Fibroblast of lung (primary cell): ENCODE measurements at regions not wholly inside any gene's neighbourhood (a gene's known extent, or its start where the extent isn't known, plus 50 kb on each side); places are given as distances from the start of the nearest gene placed in this dataset.

ENCODE experiments used
- DNase-seq, 2 donors: peaks; one replicate each; pipeline versions ENCODE4 v3.0.0 to v3.0.0-alpha.2; 2010; ENCODE audit warnings: low read depth in 2 of 2
- H2AFZ ChIP-seq: 2 replicates; pipeline ENCODE4 v1.5.1; 2012; ENCODE audit warnings: low read length, control low read depth, inconsistent platforms
- H3K27ac ChIP-seq: 2 replicates; pipeline ENCODE4 v1.5.1; 2011; ENCODE audit warnings: low read length, control low read depth; ENCODE audit not compliant: insufficient read depth
- H3K27me3 ChIP-seq: 2 replicates; pipeline ENCODE4 v1.5.1; 2011; ENCODE audit warnings: mild to moderate bottlenecking, low read length; ENCODE audit not compliant: control insufficient read depth, insufficient read depth
- H3K36me3 ChIP-seq: 2 replicates; pipeline ENCODE4 v1.5.1; 2011; ENCODE audit warnings: low read length; ENCODE audit not compliant: control insufficient read depth, insufficient read depth
- H3K4me1 ChIP-seq: 2 replicates; pipeline ENCODE4 v1.5.1; 2011; ENCODE audit warnings: low read length; ENCODE audit not compliant: control insufficient read depth, insufficient read depth; ENCODE audit errors: extremely low read depth
- H3K4me2 ChIP-seq: 2 replicates; pipeline ENCODE4 v1.5.1; 2011; ENCODE audit warnings: low read length, control low read depth; ENCODE audit not compliant: insufficient read depth; ENCODE audit errors: extremely low read depth
- H3K4me3 ChIP-seq, 4 experiments: fragments of 200-600 bp in 1 of 4; sonication (generic) in 1 of 4; replicated peaks in 1 of 4; 2 replicates each; pipeline ENCODE4 v1.5.1; 2011 to 2016; ENCODE audit warnings: low read length in 4 of 4, low read depth in 3 of 4, mild to moderate bottlenecking in 3 of 4, control low read depth in 2 of 4, inconsistent platforms in 1 of 4, mixed read lengths in 1 of 4; ENCODE audit not compliant: insufficient read depth in 1 of 4; ENCODE audit errors: control extremely low read depth in 1 of 4
- H3K79me2 ChIP-seq: 2 replicates; pipeline ENCODE4 v1.5.1; 2012; ENCODE audit warnings: mild to moderate bottlenecking, low read length, inconsistent platforms; ENCODE audit not compliant: control insufficient read depth, insufficient read depth
- H3K9ac ChIP-seq: 2 replicates; pipeline ENCODE4 v1.5.1; 2011; ENCODE audit warnings: mild to moderate bottlenecking, low read length, control low read depth; ENCODE audit not compliant: insufficient read depth
- H3K9me3 ChIP-seq: 2 replicates; pipeline ENCODE4 v1.5.1; 2012; ENCODE audit warnings: low read depth, low read length; ENCODE audit not compliant: control insufficient read depth, insufficient read depth
- H4K20me1 ChIP-seq: 2 replicates; pipeline ENCODE4 v1.5.1; 2011; ENCODE audit warnings: low read length; ENCODE audit not compliant: control insufficient read depth, insufficient read depth; ENCODE audit errors: extremely low read depth
- CTCF ChIP-seq, 2 donors: IDR thresholded peaks in 1 of 2; conservative IDR thresholded peaks in 1 of 2; 1 replicate in 1 of 2; 2 replicates in 1 of 2; pipeline ENCODE4 v1.5.1; 2011 to 2012; ENCODE audit warnings: low read length in 2 of 2, control low read depth in 1 of 2, inconsistent platforms in 1 of 2, low read depth in 1 of 2, mild to moderate bottlenecking in 1 of 2
- EZH2 ChIP-seq: IDR thresholded peaks from 2 replicates; pipeline ENCODE4 v1.5.1; 2012; ENCODE audit warnings: low read length, control low read depth, mild to moderate bottlenecking; ENCODE audit errors: missing control alignments

GRCh38 chr2:4962419-4962818 lies 729.8 kb upstream of the SOX11 start:
- H3K4me2 ChIP-seq = no peak overlapping the region
- TF ChIP-seq EZH2 (no peak), CTCF (conservative IDR thresholded peaks at IDR 0.05 in 1 of 2, IDR thresholded peaks at IDR 0.05 in 1 of 2; ENCODE audit: low read depth in 1 of 2, low read length in 2 of 2) (no peak)
- no peaks in the 10 kb centered on the region for H3K36me3 ChIP-seq
- no peak for DNase-seq
- H3K9me3 ChIP-seq = no peaks in the 10 kb centered on the region
- no peak overlapping the region for H3K27ac ChIP-seq
- H3K9ac ChIP-seq = no peak overlapping the region
- H2AFZ ChIP-seq = no peak overlapping the region
- no peak overlapping the region for H3K4me3 ChIP-seq
- H3K27me3 ChIP-seq = no peaks in the 10 kb centered on the region
- H4K20me1 ChIP-seq = no peaks in the 10 kb centered on the region
- no peaks in the 10 kb centered on the region for H3K4me1 ChIP-seq
- no peaks in the 10 kb centered on the region for H3K79me2 ChIP-seq

- no peaks in the 10 kb centered on the region for H3K79me2 ChIP-seq
- H3K4me1 ChIP-seq = no peaks in the 10 kb centered on the region
- no peak overlapping the region for H3K9ac ChIP-seq
- TF ChIP-seq CTCF (conservative IDR thresholded peaks at IDR 0.05 in 1 of 2, IDR thresholded peaks at IDR 0.05 in 1 of 2; ENCODE audit: low read depth in 1 of 2, low read length in 2 of 2) (no peak), EZH2 (no peak)
- H3K4me2 ChIP-seq = no peak overlapping the region
- no peaks in the 10 kb centered on the region for H3K9me3 ChIP-seq
- no peaks in the 10 kb centered on the region for H3K27me3 ChIP-seq
- H2AFZ ChIP-seq = no peak overlapping the region
- H3K4me3 ChIP-seq = no peak overlapping the region
- no peak for DNase-seq
- no peaks in the 10 kb centered on the region for H4K20me1 ChIP-seq
- no peak overlapping the region for H3K27ac ChIP-seq
- H3K36me3 ChIP-seq = no peaks in the 10 kb centered on the region
Observed at GRCh38 chr2:4963106-4963505, 729.1 kb upstream of the SOX11 start.

- no peak for DNase-seq
- Histone ChIP-seq H3K4me1 (no peaks in the 10 kb centered on the region), H3K27ac (no peak overlapping the region), H3K27me3 (no peaks in the 10 kb centered on the region), H3K4me2 (no peak overlapping the region), H3K4me3 (no peak overlapping the region), H3K36me3 (no peaks in the 10 kb centered on the region), H2AFZ (no peak overlapping the region), H3K9ac (no peak overlapping the region), H3K79me2 (no peaks in the 10 kb centered on the region), H4K20me1 (no peaks in the 10 kb centered on the region), H3K9me3 (no peaks in the 10 kb centered on the region)
- TF ChIP-seq CTCF (conservative IDR thresholded peaks at IDR 0.05 in 1 of 2, IDR thresholded peaks at IDR 0.05 in 1 of 2; ENCODE audit: low read depth in 1 of 2, low read length in 2 of 2) (no peak), EZH2 (no peak)
Observed at GRCh38 chr2:4964001-4964540, 728.1 kb upstream of the SOX11 start.
